ENCODE measurements at regions not wholly inside any gene's neighbourhood (a gene's known extent, or its start where the extent isn't known, plus 50 kb on each side); places are given as distances from the start of the nearest gene placed in this dataset.
A peak's percentile ranks its signal among the peaks of the same experiment; 100 is the strongest.

GRCh38 chr4:106502106-106502699 is 133.6 kb upstream of the GIMD1 start:
- no peaks in the 10 kb centered on the region for H4K20me1 ChIP-seq (ENCODE audit: insufficient read depth, low read length)
- H3K4me2 ChIP-seq (replicated peaks; ENCODE audit: extremely low read depth, low read length, poor library complexity, severe bottlenecking) = no peak overlapping the region
- H2AFZ ChIP-seq (ENCODE audit: insufficient read depth, low read depth, low read length, poor library complexity, severe bottlenecking) = no peak overlapping the region
- peak in 1 of 3 donors; percentile 5 for DNase-seq
- H3K9me3 Mint-ChIP-seq = peaks cover 0 to 2% (median 0%) of the 10 kb centered on the region in 7 donors
- peaks cover 0 to 11% (median 4%) of the 10 kb centered on the region in 3 donors for H3K27me3 Mint-ChIP-seq (ENCODE audit: low read depth in 3 of 3)
- H3K36me3 ChIP-seq (replicated peaks in 1 of 2; ENCODE audit: control insufficient read depth in 1 of 2, insufficient read depth in 2 of 2, low read length in 2 of 2) = no peaks in the 10 kb centered on the region
- no peaks in the 10 kb centered on the region for H3K79me2 ChIP-seq (ENCODE audit: insufficient read depth, low read length)
- no peaks in the 10 kb centered on the region for H3K4me1 ChIP-seq (ENCODE audit: control insufficient read depth in 1 of 2, insufficient read depth in 2 of 2, low read length in 2 of 2)
- intact Hi-C loops (cut with micrococcal nuclease) = no loop called here
- H3K27ac ChIP-seq (ENCODE audit: low read depth in 1 of 2, low read length in 2 of 2) = no peak overlapping the region
- peak; percentile 48 for TF ChIP-seq CTCF (IDR thresholded peaks at IDR 0.05)
- no peak overlapping the region for H3K9ac ChIP-seq (ENCODE audit: insufficient read depth, low read length, poor library complexity, severe bottlenecking)
- peaks cover 3% of the 10 kb centered on the region for H3K4me1 Mint-ChIP-seq
- H3K27ac Mint-ChIP-seq = no peak overlapping the region
- WGBS (ENCODE audit: insufficient coverage) = 9% methylated on average over 5 of the region's 11 CpGs
- no peak overlapping the region for H3K4me3 Mint-ChIP-seq
- no peaks in the 10 kb centered on the region for H3K27me3 ChIP-seq (ENCODE audit: control insufficient read depth in 2 of 2, insufficient read depth in 2 of 2, low read length in 2 of 2)
- H3K36me3 Mint-ChIP-seq = no peaks in the 10 kb centered on the region
- no peak overlapping the region for H3K4me3 ChIP-seq (replicated peaks in 1 of 3; ENCODE audit: low read depth in 2 of 3, low read length in 3 of 3)
- no peaks in the 10 kb centered on the region for H3K9me3 ChIP-seq (replicated peaks in 1 of 2; ENCODE audit: control insufficient read depth in 1 of 2, insufficient read depth in 1 of 2, low read length in 2 of 2)

DNA sequence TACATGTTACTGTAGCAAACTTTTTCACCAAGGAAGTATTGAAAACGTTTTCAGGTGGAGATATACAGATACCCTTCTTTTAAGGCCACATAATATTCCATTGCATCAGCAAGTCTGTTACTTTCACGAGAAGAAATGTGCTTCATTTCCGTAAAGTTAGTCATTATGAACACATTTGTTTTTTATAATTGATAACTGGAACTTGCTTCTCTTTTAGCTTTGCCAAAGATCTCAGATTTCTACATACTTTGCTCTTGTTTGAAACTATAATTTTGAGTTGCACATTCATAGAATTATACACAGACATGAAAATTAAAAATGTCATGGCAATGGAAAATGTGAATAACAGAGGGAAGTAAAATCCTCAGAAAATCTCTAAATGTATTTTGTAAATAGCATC is 128.7 kb upstream of the GIMD1 start:
- Histone ChIP-seq H4K20me1 (ENCODE audit: insufficient read depth, low read length) (no peaks in the 10 kb centered on the region), H3K79me2 (ENCODE audit: insufficient read depth, low read length) (no peaks in the 10 kb centered on the region), H2AFZ (ENCODE audit: insufficient read depth, low read depth, low read length, poor library complexity, severe bottlenecking) (no peak overlapping the region), H3K27ac (ENCODE audit: low read depth in 1 of 2, low read length in 2 of 2) (no peak overlapping the region), H3K27me3 (ENCODE audit: control insufficient read depth in 2 of 2, insufficient read depth in 2 of 2, low read length in 2 of 2) (no peaks in the 10 kb centered on the region), H3K9me3 (replicated peaks in 1 of 2; ENCODE audit: control insufficient read depth in 1 of 2, insufficient read depth in 1 of 2, low read length in 2 of 2) (no peaks in the 10 kb centered on the region), H3K4me3 (replicated peaks in 1 of 3; ENCODE audit: low read depth in 2 of 3, low read length in 3 of 3) (no peak overlapping the region), H3K9ac (ENCODE audit: insufficient read depth, low read length, poor library complexity, severe bottlenecking) (no peak overlapping the region), H3K4me2 (replicated peaks; ENCODE audit: extremely low read depth, low read length, poor library complexity, severe bottlenecking) (no peak overlapping the region), H3K36me3 (replicated peaks in 1 of 2; ENCODE audit: control insufficient read depth in 1 of 2, insufficient read depth in 2 of 2, low read length in 2 of 2) (no peaks in the 10 kb centered on the region), H3K4me1 (ENCODE audit: control insufficient read depth in 1 of 2, insufficient read depth in 2 of 2, low read length in 2 of 2) (no peaks in the 10 kb centered on the region)
- DNase-seq = no peak
- no peaks in the 10 kb centered on the region for H3K36me3 Mint-ChIP-seq
- no peak overlapping the region for H3K4me3 Mint-ChIP-seq
- TF ChIP-seq CTCF (IDR thresholded peaks at IDR 0.05) = no peak
- WGBS (ENCODE audit: insufficient coverage) = no CpG with 5 or more reads among the region's 3 CpGs
- no peaks in the 10 kb centered on the region for H3K9me3 Mint-ChIP-seq
- peaks cover 1 to 8% (median 2%) of the 10 kb centered on the region in 3 donors for H3K27me3 Mint-ChIP-seq (ENCODE audit: low read depth in 3 of 3)
- intact Hi-C loops (cut with micrococcal nuclease) = no loop called here
- H3K27ac Mint-ChIP-seq = no peak overlapping the region
- H3K4me1 Mint-ChIP-seq = peaks cover 3% of the 10 kb centered on the region
